Mesenteric fat pad (tissue), 1 donor: ENCODE measurements at regions not wholly inside any gene's neighbourhood (a gene's known extent, or its start where the extent isn't known, plus 50 kb on each side); places are given as distances from the start of the nearest gene placed in this dataset.
"Not testable (repeated sequence)": the region's sequence is repeated elsewhere in the genome, so short reads cannot be mapped to it uniquely, and the experiment has no call there.

ENCODE experiments used
- DNase-seq: peaks from one replicate; pipeline ENCODE4 v3.0.0-alpha.2; 2020; ENCODE audit warnings: low spot score
- donor health status: DM: yes; HTN: yes; CAD: no.

DNA sequence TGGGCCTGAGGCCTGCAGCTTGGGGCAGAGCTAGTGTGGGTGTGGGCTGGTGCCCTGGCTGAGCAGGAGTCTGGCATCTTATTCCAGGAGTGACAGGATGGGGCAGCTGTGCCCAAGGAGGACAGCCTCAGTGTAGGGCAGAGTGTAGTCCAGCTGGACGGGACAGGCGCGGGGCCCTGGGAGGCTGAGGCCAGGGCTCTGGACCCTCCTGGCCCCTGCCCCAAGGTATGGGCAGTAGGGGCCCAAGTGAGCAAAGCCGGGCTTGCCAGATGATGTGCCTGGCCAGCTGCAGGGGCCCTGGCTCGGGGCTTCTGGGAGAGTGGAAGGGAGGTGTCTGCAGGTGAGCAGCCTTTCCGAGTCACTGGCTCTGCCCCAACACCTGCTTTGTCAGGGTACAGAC, 1190.9 kb downstream of the BRD1 start:
- no peak for DNase-seq

DNA sequence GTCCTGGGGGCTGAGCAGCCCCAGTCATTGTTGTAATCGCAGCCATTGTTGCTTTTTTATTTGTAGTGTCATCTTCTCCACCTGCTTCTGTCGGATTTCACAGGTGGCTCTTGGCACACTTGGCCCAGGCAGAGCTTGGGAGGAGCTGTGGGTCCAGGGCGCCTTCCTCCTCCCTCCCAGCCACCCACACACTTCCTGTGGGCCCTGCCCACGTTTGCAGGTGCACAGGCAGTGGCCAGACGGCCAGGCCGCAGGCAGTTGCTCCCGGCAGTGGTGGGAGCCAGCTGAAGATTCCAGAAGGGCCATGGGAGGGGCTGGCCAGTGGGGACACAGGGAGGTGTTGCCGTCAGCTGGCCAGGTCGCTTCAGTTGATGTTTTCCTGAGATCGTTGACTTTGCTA, 1191.9 kb downstream of the BRD1 start:
- DNase-seq, result no peak

DNA sequence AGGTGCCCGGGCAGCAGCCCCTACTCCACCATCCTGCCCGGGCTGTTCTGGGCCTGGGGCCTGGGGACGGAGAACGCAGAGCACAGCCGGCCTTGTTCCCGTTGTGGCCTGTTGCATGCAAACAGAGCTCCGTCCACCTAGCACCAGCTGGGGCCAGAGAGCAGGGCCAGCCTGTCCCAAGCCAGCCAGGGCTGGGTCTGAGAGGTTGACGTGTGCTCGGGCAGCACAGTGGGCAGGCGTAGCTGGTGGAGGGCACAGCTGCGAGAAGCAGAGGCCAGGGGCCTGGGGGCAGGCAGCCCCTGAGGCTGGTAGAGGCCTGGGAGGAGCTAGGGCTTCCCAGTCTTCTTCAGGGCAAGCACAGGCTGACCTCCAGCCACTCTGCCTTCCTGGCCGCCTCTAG, 1192.6 kb downstream of the BRD1 start:
- no peak for DNase-seq

DNA sequence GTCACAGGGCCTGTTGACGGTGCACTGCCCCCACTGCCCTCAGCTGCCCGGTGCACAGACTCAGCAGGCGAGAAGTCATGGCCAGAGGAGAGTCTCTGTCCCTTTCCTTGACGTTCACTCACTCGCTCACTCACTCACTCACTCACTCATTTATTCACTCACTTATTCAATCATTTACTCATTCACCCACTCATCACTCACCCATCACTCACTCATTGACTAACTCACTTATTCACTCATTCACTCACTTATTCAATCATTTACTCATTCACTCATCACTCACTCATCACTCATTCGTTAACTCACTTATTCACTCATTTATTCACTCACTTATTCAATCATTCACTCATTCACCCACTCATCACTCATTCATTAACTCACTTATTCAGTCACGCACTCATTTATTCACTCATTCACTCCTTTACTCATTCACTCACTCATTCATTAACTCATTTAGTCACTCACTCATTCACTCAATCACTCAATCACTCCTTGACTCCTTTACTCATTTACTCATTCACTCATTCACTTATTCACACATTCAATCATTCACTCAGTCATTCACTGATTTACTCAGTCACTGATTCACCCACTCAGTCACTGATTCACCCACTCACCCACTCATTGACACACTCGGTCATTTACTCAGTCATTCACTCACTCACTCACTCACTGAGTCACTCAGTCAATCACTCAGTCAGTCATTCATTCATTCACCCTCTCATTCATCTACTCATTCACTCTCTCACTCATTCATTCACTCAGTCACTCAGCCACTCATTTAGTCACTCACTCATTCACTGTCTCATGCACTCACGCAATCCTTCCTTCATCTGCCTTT, 1193.5 kb downstream of the BRD1 start:
- DNase-seq, result no peak

DNA sequence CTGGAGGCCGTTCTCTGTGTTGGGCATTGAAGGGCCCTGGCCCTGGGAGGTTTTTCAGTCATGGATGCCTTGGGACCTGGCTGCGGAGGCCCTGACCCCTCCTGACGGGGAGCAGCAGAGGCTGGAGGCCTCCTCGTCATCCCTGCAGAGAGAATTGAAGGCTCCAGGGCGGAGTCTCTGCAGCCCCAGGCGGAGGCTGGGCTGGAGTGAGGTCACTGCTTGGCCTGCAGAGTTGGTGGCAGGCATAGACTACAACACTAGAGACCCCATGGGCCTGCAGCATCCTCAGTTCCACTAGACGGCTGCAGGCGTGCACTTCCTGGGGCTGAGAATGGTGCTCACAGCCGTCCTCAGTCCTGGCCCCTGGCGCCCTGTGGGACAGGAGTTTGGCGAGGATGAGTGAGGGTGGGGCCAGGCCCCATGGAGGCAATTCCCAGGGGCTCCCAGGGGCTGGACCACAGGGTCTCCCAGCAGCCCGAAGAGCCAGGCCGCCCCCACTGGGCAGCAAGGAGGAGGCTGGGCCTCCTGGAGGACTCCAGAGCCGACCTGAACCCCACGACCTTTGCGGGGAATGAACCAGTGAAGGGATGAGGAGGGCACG, 1194.9 kb downstream of the BRD1 start:
- DNase-seq, result no peak

DNA sequence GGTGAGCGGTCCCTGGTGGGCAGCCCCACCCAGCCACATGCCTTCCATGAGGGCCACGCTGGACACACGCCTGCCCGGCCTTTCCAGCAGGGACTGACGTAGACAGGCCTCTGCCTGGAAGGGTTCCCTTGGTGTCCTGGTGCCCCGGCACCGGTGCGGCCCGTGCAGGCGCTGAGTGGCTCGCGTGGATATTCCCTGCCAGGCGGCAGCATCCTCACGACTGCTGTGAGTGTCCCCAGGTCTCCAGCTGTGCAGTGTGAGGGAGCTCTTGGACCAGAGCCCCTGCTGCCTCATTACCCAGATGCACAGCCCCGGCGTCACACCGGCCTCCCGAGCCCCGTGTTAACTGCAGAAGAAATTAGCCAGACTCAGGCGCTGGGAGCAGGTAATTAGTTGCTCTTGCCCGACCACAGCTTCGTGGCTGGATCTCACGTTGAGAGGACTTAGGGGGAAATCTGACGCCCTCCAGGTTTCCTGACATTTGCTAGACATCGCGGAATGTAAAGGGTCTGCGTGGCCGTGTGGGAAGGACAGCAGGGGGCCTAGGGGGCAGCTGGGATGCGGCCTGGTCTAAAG, 1196.3 kb downstream of the BRD1 start:
- no peak for DNase-seq

DNA sequence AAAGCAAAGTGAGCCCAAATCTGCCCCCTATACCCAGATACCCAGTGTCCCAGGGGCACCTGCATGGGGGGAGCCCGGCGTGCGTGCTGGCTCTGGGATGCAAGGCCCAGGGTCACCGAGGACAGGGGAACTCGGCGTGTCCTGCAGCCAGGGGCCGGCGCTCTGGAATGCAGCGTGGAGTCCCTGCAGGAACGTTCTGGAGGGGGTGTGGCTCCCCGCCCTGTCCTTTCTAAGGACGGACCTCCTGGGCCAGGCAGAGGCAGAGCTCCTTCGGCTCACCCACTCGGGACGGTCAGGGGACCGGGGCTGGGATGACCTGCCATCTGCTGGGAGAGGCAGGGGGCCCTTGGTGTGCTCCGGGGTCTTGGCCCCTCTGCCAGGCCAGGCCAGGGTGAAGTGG, 1196.8 kb downstream of the BRD1 start:
- no peak for DNase-seq

DNA sequence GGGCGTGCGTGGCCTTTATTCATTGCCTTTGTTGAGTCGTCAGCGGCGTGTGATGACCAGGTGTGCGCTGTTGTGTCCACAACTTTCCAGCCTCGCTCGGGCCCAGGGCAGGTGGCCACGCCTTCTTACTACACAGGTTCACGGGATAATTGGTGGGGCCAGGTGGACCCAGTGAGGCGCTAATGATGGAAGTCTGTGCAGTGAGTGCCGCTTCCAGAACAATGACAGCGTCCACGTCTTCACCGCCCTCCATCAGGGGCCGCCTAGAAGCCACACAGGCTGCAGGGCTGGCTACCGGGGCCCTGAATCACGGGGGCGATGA, 1197.3 kb downstream of the BRD1 start:
- no peak for DNase-seq

DNA sequence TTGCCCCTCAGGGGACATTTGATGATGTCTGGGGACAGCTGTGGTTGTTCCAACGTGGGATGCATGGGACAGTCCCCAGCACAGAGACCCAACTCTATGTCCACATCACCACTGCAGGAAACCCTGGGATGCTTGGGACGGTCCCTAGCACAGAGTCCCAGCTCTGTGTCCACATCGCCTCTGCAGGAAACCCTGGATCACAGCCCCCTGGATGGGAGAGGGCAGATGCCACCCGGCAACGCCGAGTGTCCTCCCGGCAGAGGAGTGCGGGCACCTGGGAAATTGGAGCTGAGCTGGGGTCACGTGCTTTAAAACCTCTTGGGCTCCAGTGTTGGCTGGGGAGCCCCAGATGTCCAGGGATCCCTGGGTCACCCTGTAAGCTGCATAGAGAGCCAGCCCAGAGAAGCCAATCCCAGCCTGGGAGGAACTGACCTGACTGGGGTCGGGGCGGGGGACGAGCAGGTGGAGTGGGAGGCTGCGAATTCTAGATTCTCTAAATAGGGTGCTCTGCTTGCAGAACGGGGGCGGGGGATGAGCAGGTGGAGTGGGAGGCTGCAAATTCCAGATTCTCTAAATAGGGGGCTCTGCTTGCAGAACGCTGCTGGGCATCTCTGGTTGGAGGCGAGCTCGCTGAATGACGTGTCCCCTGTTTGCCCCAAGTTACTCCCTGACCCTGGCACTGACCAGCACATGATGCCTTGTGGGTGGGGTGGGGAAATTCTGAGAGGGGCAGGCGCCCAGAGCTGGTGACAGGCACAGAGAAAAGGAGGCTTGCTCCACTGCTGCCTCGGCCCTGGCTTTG, 1197.8 kb downstream of the BRD1 start:
- DNase-seq, result no peak

DNA sequence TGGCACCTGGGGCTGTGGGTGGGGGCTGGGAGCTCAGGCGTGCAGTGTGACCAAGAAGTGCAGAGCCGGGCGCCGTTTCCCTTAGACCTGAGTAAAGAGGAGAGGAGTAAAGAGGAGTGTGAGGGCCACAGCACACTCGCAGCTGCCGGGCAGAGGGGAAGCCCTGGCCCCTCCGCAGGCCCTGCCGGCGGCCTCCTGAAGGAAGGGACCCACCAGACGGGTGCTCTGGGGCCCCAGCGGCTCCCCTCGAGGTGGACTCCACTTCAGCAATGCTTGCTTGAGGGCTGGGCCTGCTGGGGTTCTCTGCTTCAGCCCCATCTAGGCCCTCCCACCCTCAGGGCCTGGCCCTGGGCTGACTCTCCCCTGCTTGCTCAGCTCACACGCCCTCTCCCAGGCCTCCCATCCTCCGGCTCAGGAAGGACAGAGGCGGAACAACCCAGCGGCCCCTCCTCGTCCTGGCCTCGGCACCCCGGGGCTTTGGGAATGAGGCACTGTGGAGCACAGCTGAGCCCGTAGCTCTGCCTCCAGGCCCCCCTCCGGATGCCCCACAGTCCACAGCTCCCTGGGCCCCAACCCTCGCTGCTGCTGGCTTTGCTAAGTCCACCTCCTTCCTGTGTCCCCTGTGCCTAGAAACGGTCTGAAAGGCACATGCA, 1198.7 kb downstream of the BRD1 start:
- DNase-seq, result no peak

DNA sequence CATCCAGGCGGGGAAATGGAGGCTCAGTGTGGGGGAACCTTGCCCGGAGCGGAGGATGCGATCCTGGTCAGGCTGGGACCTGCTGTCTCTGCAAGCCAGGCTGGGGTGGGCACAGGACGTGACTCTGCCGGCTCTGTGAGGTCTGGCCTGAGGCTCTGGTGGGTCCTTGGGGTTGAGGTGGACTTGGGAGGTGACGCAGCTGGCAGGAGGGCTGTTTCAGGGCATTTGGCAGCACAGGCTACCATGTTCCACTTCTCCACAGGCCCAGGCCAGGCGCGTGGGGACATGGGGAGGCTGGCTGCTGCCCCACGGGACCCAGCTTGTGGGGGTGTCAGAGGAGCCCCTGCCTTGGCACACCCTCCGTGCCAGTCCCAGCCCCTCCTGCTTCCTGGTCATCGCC, 1199.7 kb downstream of the BRD1 start:
- DNase-seq, result no peak

DNA sequence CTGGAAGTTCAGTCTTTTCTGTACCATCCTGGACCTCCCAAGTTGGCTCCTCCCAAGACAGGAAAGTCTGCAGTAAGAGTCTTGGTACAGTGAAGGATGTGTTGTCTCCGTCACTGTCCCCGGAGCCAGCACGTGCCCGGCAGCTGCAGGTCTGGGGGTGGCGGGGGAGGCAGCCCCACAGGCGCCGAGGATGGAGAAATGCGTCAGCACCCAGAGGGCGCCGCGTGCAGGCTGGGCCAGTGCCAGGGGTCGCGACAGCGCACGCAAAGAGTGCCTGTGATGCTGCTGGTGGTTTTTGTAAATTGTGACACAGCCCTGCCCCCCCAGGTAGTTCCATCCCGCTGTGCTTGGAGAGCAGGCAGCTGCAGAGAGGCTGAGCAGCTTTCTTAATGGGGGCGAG, 1200.5 kb downstream of the BRD1 start:
- DNase-seq, result no peak

DNA sequence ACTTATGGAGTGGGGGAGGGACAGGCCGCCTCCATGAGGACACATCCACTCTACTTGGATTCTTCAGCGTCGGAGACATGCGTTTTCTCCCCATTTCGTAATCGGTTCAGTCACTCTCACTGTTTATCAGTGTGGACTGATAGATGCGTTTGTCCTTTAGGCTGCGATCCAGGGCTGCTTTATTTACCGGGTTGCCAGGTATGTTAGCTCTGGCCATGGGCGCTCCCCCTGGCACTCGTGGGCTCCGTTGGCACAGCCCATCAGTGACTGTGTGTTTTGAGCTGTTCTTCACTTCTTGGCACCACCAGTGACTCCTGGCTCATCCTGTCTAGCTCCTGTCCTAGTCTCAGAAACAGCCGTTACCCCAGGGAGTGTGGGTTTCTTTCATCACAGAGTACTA, 1203.3 kb downstream of the BRD1 start:
- DNase-seq, result no peak

DNA sequence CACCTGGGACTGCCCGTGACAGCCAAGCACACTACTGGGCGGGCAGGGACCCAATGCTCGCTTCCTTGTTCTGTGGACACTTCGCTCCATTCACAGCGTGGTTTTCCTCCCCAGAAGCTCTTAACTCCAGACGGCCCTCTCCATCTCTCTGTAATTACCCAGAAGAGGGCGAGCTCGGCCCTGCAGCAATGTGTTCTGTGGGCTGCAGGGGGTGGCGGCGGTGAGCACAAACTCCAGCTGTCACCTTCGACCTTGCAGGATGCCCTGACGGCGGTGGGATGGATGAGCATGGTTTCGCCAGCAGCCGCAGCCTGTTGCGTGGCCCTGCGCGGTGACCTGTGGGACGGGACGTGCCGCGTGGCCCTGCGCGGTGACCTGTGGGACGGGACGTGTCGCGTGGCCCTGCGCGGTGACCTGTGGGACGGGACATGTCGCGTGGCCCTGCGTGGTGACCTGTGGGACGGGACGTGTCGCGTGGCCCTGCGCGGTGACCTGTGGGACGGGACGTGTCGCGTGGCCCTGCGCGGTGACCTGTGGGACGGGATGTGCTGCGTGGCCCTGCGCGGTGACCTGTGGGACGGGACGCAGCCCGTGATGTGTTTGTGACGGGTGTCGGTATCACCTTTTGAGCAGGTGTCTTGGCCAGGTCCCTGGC, 1204.7 kb downstream of the BRD1 start:
- no peak for DNase-seq

DNA sequence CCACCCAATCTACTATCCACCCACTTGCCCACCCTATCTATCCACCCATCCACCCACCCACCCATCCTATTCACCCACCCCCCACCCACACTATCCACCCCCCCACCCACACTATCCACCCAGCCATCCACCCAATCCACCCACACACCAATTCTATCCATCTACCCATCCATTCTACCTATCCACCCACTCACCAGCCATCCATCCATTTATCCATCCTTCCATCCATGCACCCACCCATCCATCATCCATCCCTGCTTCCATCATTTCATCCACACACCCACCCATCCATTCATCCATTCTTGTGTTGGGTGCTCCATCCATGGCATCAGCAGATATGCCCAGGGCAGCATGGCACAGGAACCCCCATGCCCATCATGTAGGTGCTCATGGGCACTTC, 1206.6 kb downstream of the BRD1 start:
- DNase-seq, result no peak

DNA sequence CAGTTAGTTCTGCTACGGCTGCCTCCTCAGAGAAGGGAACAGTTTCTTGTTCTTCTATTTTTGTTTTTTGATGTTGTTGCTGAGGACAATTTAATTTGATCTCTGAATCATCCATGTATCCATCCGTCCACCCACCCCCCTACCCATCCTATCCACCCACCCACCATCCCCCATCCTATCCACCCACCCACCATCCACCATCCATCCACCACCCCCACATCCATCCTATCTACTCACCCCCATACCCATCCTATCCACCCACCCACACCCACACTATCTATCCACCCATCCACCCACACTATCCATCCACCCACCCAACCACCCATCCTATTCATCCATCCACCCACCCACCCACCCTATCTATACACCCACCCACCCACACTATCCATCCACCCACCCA, 1207.2 kb downstream of the BRD1 start:
- DNase-seq, result not testable (repeated sequence)

DNA sequence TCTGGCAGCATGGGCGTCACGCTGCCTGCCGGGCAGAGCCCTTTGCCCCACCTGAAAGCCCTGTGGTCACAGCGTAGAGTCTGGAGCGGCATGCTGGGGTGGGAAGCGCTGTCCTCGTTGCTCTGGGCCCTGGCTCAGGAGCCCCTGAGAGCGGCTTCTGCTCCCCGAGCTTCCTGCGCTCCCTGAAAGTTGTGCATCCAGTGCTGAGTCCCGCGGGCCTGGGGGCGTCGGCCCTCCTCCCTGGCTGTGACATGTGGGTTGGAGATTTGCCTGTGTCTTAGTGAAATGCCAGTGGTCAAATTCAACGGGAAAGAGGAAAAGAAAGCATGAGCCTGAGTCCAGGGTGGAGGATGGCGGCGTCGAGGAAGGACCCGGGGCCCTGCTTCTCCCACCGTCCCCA, 1208.0 kb downstream of the BRD1 start:
- no peak for DNase-seq

DNA sequence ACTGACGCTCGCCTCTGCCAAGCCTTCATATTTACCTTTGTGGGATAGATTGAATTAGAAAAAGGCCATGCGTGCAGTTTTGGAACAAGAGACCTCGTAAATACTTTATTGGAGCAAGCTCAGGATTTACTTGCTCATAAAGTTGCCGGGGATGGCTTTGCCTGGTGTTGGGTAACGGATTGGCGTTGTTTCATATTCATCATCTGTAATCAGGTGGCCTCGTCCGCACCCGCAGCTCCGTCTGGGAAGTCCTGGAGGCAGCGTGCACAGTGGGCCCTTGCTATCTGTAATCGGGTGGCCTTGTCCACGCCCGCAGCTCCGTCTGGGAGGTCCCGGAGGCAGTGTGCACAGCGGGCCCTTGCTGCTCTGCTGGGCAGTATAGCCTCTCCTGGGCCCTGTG, 1209.3 kb downstream of the BRD1 start:
- no peak for DNase-seq

DNA sequence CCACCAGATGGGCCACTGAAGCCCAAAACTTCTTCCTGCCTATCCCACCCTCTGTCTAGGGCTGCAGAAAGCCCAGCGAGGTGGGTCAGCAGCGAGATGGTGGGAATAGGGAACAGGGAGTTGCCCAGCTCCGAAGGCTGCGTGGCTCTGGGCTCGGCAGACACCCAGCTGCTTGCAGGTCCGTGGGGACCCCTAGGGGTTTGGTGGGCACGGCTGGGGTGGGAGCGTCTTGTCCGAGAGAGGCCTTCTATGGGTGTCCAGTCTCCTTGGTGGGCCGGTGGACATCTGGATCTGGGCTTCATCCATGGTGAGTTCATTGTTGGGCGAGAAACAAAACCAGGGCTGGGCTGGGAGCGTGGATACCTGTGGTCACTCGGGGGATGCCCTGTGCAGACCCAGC, 1211.0 kb downstream of the BRD1 start:
- DNase-seq, result no peak

DNA sequence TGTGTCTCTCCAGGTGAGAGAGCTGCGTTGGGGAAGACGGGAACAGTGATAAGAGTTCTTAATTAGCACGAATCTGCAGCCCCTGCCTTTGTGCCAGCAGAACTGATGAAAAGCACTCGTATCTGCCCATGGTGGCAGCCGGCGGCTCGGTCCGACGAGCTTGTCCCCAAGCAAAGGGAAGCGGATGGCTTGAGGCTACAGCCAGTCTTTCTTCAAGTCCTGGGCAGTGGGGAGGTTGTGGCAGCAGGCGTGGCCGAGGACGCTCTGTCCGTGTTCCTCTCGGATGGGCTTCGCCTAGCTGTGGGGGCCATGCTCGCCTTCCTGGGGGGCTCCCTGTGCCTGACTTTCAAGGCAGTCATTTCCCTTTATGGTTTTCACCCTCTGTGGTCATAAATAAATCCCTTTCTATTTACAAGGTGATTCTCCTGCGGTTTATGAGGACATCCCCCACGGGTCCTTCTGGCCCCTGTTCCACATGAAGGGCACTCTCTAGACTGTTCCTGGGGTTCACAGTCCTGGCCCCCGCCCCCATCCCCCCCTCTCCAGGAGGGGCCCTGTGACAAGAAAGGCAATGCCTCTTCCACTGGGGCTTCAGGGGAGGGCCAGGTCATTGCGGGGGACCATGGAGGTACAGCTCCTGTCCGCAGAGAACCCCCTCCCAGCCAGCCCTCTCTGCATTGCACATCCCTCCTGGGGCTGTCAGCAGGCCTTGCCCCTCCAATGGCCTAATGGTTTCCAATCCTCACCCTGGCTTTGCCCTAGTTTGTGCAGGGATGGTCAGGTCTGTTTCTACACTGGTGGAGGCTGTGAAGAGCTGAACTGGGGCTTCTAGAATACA, 1212.3 kb downstream of the BRD1 start:
- DNase-seq, result no peak
